ENCODE measurements at regions not wholly inside any gene's neighbourhood (a gene's known extent, or its start where the extent isn't known, plus 50 kb on each side); places are given as distances from the start of the nearest gene placed in this dataset.

DNA sequence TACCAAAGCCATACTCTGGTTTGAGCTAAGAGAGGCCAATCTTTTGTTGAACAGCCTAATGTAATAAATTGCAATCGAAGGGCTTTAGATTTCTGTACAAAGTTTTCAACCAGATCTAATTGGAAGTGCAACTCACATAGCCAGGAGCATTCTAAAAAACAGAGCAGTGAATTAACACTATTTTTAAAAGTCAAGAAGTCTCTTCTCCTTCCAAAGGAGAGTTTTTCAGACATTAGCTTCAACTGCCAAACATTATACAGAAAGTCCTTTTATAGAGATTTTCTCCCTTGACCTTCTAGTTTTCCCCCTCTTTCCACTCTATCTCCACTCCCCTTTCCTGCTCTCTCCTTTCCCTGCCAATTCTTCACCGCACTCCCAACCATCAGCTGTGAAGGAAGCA, 259.6 kb downstream of the NOVA1 start:
- Histone ChIP-seq H2BK12ac (ENCODE audit: insufficient read length, low read depth, low read length) (no peak overlapping the region), H3K18ac (ENCODE audit: insufficient read length, low read depth, low read length) (no peak overlapping the region), H2AK5ac (ENCODE audit: insufficient read length, low read length) (no peak overlapping the region), H3K23ac (ENCODE audit: insufficient read length, low read depth, low read length) (no peak overlapping the region), H2BK20ac (ENCODE audit: low read depth, low read length, poor library complexity, severe bottlenecking) (no peak overlapping the region), H4K8ac (replicated peaks; ENCODE audit: insufficient read length, low read depth, low read length) (no peak overlapping the region), H3K14ac (ENCODE audit: insufficient read depth, low read length) (no peak overlapping the region), H2BK120ac (ENCODE audit: low read depth, low read length, poor library complexity, severe bottlenecking) (no peak overlapping the region), H3K23me2 (ENCODE audit: insufficient read length, low read depth, low read length, poor library complexity, severe bottlenecking) (no peaks in the 10 kb centered on the region), H3K56ac (ENCODE audit: insufficient read length, low read depth, low read length) (no peak overlapping the region), H3K27me3 (ENCODE audit: insufficient read depth, low read length) (no peaks in the 10 kb centered on the region), H3T11ph (ENCODE audit: low read length) (no peak overlapping the region), H4K5ac (ENCODE audit: insufficient read length, low read depth, low read length) (no peak overlapping the region), H3K4ac (ENCODE audit: low read depth, low read length) (no peak overlapping the region), H3K4me1 (ENCODE audit: insufficient read depth, low read length) (no peaks in the 10 kb centered on the region), H4K91ac (ENCODE audit: insufficient read length, low read depth, low read length) (no peak overlapping the region), H3K27ac (ENCODE audit: insufficient read length, low read depth, low read length) (no peak overlapping the region), H3K79me1 (ENCODE audit: insufficient read depth, low read depth, low read length, poor library complexity, severe bottlenecking) (no peaks in the 10 kb centered on the region), H3K79me2 (ENCODE audit: insufficient read depth, low read length) (no peaks in the 10 kb centered on the region), H2BK5ac (ENCODE audit: insufficient read length, low read length) (no peak overlapping the region), H2AFZ (ENCODE audit: low read length) (no peak overlapping the region), H4K20me1 (ENCODE audit: control insufficient read depth, insufficient read depth, insufficient read length) (no peaks in the 10 kb centered on the region), H3K4me2 (ENCODE audit: insufficient read depth, insufficient read length, low read length) (no peak overlapping the region), H3K9me3 (ENCODE audit: control insufficient read depth, low read depth, low read length) (no peaks in the 10 kb centered on the region), H3K9ac (ENCODE audit: extremely low read depth, insufficient read length, low read length) (no peak overlapping the region), H2BK15ac (ENCODE audit: low read depth, low read length) (no peak overlapping the region)
- H3K4me1 Mint-ChIP-seq = no peaks in the 10 kb centered on the region
- no CpG with 5 or more reads among the region's 2 CpGs for WGBS (ENCODE audit: extremely low coverage, insufficient read length, low lambda C conversion rate)
- TF ChIP-seq, protein P1, sequence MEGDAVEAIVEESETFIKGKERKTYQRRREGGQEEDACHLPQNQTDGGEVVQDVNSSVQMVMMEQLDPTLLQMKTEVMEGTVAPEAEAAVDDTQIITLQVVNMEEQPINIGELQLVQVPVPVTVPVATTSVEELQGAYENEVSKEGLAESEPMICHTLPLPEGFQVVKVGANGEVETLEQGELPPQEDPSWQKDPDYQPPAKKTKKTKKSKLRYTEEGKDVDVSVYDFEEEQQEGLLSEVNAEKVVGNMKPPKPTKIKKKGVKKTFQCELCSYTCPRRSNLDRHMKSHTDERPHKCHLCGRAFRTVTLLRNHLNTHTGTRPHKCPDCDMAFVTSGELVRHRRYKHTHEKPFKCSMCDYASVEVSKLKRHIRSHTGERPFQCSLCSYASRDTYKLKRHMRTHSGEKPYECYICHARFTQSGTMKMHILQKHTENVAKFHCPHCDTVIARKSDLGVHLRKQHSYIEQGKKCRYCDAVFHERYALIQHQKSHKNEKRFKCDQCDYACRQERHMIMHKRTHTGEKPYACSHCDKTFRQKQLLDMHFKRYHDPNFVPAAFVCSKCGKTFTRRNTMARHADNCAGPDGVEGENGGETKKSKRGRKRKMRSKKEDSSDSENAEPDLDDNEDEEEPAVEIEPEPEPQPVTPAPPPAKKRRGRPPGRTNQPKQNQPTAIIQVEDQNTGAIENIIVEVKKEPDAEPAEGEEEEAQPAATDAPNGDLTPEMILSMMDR (conservative IDR thresholded peaks at IDR 0.05) = no peak
- no peak for DNase-seq
- no peaks in the 10 kb centered on the region for H3K27me3 Mint-ChIP-seq (ENCODE audit: low read depth)
- no peaks in the 10 kb centered on the region for H3K36me3 Mint-ChIP-seq (ENCODE audit: insufficient read depth in 1 of 3, low read depth in 3 of 3)
- H3K27ac Mint-ChIP-seq = no peak overlapping the region
- H3K4me3 Mint-ChIP-seq = no peak overlapping the region
- H3K9me3 Mint-ChIP-seq = no peaks in the 10 kb centered on the region

Measured in H9 (cell line).